ENCODE measurements at regions not wholly inside any gene's neighbourhood (a gene's known extent, or its start where the extent isn't known, plus 50 kb on each side); places are given as distances from the start of the nearest gene placed in this dataset.
A peak's percentile ranks its signal among the peaks of the same experiment; 100 is the strongest.

- no peak for TF ChIP-seq CTCF (IDR thresholded peaks at IDR 0.05; ENCODE audit: insufficient read depth, low read length, missing control alignments)
- DNase-seq (ENCODE audit: low read depth, low spot score), result peak; percentile 53
- CTCF ChIA-PET, result interaction anchor here (1.5 kb wide), 1 partner anchor 125 kb away, joined by 3 read pairs; no protein-coding TSS in a partner anchor
- no peak overlapping the region for H3K4me3 ChIP-seq (ENCODE audit: low read depth, low read length)
- POLR2A ChIA-PET, result interaction anchor here (0.6 kb wide), 1 partner anchor 102 kb away, joined by 3 read pairs; no protein-coding TSS in a partner anchor
These were observed 105.3 kb upstream of the COL5A1 start for GRCh38 chr9:134536101-134536900.

- ChIA-PET POLR2A (interaction anchor here (0.6 to 1.0 kb wide), 2 partner anchors 80 to 101 kb away, joined by 3 read pairs; no protein-coding TSS in a partner anchor), CTCF (interaction anchor here (0.7 to 1.5 kb wide), 5 partner anchors 11 to 125 kb away, joined by 3 read pairs; no protein-coding TSS in a partner anchor)
- DNase-seq (ENCODE audit: low read depth, low spot score), result no peak
- no peak overlapping the region for H3K4me3 ChIP-seq (ENCODE audit: low read depth, low read length)
- TF ChIP-seq CTCF (IDR thresholded peaks at IDR 0.05; ENCODE audit: insufficient read depth, low read length, missing control alignments), result no peak
These were observed 104.7 kb upstream of the COL5A1 start for GRCh38 chr9:134536931-134537330.

- CTCF ChIA-PET, result interaction anchor here (1.0 to 1.5 kb wide), 5 partner anchors 12 to 123 kb away, joined by 3 read pairs; no protein-coding TSS in a partner anchor
- H3K4me3 ChIP-seq (ENCODE audit: low read depth, low read length), result no peak overlapping the region
- POLR2A ChIA-PET, result interaction anchor here (1.0 kb wide), 1 partner anchor 81 kb away, joined by 3 read pairs; no protein-coding TSS in a partner anchor
- DNase-seq (ENCODE audit: low read depth, low spot score), result no peak
- TF ChIP-seq CTCF (IDR thresholded peaks at IDR 0.05; ENCODE audit: insufficient read depth, low read length, missing control alignments), result no peak
These were observed 103.5 kb upstream of the COL5A1 start for GRCh38 chr9:134537951-134538641.

- CTCF ChIA-PET, result interaction anchor here (1.0 to 1.1 kb wide), 2 partner anchors 33 to 150 kb away, joined by 3 read pairs; no protein-coding TSS in a partner anchor
- POLR2A ChIA-PET, result no interaction called here
- H3K4me3 ChIP-seq (ENCODE audit: low read depth, low read length), result no peak overlapping the region
- TF ChIP-seq CTCF (IDR thresholded peaks at IDR 0.05; ENCODE audit: insufficient read depth, low read length, missing control alignments), result no peak
- DNase-seq (ENCODE audit: low read depth, low spot score), result no peak
These were observed 102.6 kb upstream of the COL5A1 start for GRCh38 chr9:134538856-134539566.

- DNase-seq (ENCODE audit: low read depth, low spot score), result no peak
- H3K4me3 ChIP-seq (ENCODE audit: low read depth, low read length), result no peak overlapping the region
- TF ChIP-seq CTCF (IDR thresholded peaks at IDR 0.05; ENCODE audit: insufficient read depth, low read length, missing control alignments), result no peak
- CTCF ChIA-PET, result interaction anchor here (1.1 kb wide), 1 partner anchor 150 kb away, joined by 3 read pairs; no protein-coding TSS in a partner anchor
- POLR2A ChIA-PET, result interaction anchor here (0.6 kb wide), 1 partner anchor 128 kb away, joined by 3 read pairs; no protein-coding TSS in a partner anchor
These were observed 101.9 kb upstream of the COL5A1 start for GRCh38 chr9:134539586-134540194.
